Embryonic facial prominence (tissue), 1 donor: ENCODE measurements at regions not wholly inside any gene's neighbourhood (a gene's known extent, or its start where the extent isn't known, plus 50 kb on each side); places are given as distances from the start of the nearest gene placed in this dataset.

Experiments used
- DNase-seq: peaks from one replicate; pipeline ENCODE4 v3.0.0-alpha.2; 2016; ENCODE audit errors: extremely low spot score

DNA sequence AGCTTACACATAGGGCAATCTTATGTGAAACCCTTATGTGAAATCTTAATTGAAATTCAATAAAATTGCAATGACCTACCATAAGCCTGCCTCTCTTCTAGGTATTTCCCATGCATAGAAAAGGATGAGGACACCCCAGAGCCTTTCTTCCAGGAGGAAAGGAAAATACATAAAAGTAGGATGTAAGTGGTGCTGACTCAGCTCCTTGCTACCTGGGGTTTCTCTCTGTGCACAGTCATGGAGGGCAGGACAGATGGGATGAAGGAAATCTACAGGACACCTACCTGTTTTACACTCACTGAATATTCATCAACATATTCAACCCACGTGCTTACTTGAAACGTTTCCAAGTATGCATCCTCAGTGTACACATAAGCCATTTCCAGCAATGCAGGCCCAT lies 1299.2 kb upstream of the SLC10A2 start:
- no peak for DNase-seq

DNA sequence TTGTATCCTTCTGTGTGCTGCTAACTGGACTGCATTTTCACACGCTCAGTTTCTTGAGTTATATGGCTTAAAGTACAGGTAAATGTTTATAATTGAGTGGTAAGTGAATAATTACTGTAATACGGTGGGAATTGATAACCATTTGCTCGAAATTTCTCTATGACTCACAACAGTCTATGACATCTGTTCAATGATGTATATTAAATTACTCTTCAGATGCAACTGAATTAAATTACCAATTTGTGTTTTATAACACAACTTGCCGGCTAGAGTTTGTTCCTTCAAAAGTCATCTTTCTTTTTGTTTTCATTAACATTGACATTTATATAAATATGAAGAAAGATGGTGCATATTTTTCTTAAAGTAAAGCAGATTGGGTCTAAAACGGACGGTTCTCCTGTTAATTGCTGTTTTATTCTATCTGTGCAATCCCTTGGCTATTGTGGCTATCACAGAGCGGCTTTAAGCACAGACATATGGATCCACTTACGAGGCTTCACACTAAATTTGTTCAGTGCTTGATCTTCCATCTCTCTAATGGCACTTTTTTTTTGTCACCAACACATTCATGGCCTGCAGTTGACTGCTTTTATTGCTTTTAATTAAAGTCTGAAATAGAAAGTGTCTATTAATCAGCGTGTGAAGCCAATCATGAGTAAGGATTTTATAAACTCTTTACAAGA lies 1291.6 kb upstream of the SLC10A2 start:
- DNase-seq, result no peak

DNA sequence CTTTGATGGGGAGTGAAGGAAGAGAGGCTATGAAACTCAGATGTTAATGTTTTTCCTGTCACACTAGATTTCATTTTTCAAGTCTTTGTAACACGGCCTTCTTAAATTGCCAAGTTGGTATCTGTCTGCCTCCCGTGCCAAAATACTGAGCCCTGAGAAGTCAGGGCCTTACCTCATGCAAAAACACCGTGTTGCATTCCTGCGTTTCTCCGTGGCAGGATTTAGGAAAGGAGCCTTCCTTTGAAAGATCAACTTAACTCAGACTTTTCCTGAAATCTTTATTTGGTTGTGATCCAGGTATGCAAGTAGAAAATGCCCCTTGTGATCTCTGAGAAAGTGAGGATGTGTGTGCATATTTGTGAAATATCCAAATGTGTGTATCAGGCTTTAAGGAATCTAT lies 1291.0 kb upstream of the SLC10A2 start:
- DNase-seq, result no peak

DNA sequence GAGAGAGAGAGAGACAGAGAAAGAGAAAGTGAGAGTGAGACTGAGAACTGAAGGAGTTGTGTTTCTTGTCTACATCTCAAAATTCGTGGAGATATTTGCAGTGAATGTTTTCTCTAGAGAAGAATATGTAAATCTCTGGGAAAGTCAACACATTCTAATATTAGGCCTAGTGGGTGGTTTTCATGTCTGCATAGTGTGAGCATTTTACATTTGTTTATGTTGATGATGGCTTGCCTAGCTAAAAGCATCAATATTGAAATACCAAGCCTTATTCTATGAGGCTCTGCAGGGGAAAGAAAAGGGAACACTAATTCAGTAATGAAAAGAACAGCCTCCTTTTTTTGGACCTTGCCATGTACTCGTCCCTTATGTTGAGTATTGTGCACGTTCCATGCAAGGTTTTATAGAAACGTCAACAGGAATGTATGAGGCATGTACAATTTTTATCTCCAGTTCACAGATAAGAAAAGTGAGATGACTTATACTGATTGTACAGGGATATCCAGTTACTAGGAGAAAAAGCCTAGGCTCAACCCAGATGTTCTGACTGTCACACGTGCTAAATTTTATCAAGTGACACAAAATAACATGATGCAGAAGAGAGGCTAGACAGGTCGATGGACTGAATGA lies 1288.9 kb upstream of the SLC10A2 start:
- no peak for DNase-seq

DNA sequence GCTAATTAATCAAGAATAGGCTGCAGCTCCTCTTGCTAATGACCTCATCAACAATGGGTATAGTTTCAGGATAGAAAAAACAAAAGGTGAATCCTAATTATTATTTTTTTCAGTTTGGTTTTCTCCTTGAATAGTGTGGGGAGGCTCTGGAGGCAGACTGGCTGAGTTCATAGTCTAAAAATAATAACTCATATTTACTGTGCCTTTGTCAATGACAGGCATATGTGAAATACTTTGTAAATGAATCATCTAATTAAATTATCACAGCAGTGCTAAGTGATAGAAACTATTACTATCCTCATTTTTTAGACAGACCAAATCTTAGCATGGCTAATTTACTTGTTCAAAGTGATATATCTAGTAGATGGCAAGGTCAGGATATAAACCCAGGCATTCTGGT lies 1261.0 kb upstream of the SLC10A2 start:
- no peak for DNase-seq

DNA sequence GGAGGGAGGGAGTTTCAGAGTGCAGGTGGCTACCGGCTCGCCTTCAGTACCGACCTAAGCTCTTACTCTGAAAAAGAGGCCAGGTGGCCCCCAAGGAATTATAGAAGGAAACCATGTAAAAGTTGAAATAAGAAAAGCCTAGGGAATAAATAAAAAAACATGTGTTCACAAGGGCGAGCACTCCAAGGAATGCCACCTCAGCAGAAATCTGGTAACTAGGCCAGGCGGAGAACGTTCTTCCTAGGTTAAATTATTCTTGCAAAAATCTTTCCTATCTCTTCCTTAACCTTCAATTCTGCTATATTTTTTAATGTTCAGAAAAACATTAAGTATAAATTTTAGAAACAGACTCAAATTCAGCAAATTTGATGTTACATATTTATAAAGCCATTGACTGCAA lies 1260.3 kb upstream of the SLC10A2 start:
- DNase-seq, result no peak

DNA sequence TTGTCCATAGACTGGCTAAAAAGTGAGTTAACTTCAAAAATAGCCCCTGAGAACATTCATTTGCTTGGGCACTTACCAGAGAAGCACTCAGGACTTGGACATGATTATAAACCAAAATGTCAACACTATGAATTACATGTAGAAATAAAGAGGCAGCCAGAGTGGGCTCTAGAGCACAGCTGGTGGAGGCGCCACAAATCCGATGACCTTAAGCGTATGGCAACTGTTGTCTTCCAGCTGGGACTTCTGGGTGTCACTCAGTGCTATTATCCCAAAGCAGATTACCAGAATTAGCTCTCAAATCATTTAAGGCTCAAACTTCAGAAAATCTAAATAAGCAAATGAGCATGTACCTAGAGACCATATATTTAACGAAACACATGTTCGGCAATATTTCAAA lies 1255.5 kb upstream of the SLC10A2 start:
- no peak for DNase-seq

DNA sequence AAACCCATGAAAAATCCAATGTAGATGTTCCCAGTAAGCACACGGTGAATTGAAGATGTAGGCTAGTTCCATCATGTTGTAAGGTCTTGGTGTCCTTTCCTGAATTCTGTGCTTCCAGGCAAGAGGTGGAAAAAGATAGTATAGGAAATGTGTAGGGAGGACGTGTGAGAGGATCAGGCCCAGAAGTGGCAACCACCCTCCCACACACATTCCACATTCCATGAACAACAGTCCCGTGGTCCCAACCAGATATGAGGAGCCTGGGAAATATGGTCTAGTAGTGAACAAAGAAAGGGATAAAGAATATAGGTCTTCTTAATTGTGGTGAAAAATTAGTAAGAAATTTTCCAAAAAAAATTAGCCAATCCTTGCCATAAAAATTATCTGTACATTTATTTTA lies 1254.2 kb upstream of the SLC10A2 start:
- DNase-seq, result no peak

DNA sequence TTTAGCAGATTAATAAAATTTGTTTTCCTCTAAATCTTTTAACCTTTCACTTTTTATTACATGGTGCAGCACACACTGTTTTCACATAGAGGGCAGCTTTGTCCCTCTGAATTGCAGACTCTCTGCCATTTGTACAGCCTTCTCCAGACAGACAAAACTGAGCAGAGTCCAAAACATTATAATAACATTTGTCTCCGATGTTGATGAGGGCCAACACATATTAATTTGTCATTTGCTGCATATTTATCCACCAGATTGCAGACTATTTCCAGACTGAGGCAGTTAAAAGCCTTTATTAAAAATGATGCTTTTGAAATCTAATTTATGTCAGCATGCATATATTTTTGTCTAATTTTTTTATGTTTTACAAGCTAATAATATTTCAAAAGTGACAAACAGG lies 1251.9 kb upstream of the SLC10A2 start:
- peak; percentile 37 for DNase-seq

DNA sequence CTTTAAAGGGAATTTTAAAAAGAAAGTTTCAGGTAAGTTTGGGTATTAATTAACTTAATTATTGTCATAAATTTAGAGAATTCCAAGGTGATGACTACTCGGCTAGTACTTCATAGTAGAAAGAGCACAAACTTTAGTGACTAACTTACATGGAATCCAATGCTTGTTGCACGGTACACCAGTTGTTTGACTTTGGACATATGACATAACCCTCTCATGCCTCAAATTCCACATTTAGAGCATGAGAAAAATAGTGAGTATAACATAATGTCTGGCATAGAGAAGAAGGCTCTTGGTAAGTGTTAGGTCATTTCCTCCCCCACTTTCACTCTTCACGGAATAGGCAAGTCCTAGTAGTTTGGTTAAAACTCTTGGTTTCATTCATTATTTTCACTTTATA lies 1249.4 kb upstream of the SLC10A2 start:
- no peak for DNase-seq

DNA sequence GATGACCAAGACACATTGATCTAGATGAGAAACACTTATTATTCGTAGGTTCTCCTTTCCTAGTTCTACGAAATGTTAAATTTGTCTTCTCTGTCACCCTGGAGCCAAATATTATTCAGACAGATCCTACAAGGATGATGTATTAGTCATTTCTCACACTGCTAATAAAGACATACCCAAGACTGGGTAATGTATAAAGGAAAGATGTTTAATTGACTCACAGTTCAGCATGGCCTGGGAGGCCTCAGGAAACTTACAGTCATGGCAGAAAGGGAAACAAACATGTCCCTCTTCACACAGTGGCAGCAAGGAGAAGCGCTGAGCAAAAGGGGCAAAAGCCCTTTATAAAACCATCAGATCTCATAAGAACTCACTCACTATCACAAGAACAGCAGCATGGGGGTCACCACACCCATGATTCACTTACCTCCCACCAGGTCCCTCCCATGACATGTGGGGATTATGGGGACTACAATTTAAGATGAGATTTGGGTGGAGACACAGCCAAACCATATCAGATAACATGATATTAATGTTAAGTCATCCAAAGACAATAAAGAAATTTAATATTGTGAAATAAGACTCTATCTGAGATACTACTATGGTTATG lies 1248.8 kb upstream of the SLC10A2 start:
- no peak for DNase-seq

DNA sequence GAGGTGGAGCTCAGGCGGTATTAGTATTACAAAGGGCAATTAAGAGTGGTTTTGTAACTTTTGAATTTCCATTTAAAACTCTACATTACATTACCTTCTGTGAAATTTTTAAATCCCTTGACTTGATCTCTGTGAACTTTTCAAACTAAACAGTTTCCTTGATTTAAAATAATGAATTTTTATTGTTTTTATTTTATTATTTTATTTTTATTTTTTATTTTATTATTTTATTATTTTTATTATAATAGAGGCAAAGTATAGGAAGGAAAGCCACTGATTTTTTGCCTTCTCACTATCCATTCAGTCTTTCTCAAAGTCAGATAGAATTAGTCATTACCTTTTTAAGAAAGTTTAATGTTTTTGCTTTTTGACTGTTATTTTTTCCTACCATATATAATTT lies 1248.1 kb upstream of the SLC10A2 start:
- DNase-seq, result no peak

DNA sequence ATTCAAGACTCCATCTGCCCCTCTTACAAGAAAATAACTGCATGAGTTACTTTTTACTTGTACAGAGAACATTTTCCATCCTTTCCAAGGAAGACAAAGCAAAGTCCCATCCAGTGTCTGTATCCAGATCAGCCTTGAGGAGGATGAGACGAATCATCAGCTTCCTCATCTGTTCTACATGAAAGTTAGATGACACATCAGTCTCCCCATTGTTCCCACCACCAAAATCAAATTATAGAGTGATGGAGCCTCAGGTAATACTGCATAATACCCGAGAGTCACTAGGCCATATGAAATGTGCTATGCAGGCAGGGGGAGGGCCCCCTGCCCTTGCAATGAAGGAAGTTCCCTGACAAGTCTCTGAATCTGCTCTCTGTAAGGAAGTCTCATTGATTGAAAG lies 1244.6 kb upstream of the SLC10A2 start:
- no peak for DNase-seq

DNA sequence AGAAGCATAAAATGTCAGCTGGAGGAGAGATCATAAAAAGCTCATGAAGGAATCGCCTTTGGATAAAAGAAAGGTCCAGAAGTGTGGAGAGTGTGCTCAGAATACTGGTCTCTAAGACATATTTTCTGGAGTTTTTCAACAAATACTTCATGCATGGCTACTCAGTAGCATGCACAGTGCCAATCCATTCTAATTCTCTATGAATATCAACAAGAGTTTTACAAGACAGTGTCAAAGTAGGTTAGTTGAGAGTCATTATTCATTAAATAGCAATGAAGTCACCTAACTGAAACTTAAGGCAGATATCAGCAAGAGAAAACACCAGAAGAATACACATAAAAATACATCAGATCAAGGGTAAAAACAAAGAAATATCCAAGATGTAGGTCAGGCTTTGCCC lies 1243.2 kb upstream of the SLC10A2 start:
- DNase-seq, result no peak

DNA sequence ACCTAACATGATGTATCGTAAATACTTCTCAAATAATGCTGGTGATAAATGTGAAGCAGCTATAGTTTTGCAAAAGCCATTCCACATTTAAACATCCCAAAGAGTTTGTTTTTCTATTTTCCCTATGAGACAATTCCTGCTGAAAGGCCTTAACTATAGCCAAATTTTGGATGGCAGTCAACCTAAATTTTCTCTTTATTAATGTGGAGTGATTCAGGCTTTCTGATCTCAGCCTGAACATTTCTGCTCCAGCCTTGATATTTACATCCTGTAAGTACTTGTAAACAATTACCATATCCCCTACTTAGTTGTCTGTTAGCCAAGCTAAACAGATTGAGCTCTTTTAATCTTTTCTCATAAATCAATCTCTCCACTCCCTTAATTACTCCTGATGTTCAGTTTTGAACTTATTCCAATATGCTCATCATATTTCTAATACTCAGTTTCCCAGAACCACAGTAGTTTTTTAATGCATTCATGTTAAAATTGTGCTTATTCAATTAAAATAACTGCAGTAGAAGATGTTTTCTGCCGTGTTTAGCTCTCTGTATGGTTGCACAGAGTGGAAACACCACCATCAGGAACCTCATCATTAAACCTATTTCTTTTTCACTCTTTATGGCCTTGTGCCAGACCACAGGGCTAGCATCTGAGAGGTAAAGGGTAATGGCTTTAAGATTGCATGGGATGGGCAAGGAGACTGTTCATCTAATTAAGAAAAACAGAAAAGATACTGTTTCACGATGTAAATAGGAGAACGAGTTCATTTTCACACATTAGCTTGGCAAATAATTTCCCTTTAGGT lies 1235.2 kb upstream of the SLC10A2 start:
- DNase-seq, result peak; percentile 36

DNA sequence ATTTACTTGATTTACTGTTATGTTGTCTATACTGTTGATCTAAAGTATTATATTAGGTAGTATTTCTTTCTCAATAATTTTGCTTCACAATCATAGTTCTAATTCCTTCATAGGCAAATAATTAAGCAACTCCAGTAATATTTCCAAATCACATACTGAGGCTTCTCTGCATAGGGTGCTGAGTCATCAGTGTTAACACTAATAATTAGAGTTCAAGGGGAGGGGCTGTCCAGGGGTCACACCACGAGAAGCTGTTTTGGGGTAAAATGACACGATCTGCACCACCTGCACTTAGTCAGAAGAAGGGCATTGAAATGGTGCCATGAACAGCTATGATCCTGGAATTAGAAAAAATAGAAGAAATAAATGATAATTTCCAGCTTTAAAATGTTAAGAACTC lies 1230.9 kb upstream of the SLC10A2 start:
- no peak for DNase-seq

DNA sequence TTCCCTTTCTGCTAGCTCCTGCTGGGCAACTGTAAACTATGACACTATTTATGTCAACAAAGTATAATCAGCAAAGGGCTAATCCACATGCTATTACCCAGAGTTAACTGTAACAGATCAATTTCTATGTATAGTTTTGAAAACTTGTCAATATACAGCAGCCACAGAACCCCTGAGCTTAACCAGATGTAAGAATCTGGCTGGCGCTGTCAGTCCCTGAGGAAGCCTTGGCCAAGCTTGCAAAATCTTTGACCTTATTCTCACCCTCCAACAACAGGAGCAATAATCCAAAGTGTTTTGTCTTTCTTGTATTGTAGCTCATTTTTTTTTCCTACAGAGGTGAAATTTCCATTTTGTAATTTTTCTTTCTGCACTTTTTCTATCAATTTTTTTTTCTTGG lies 1230.1 kb upstream of the SLC10A2 start:
- DNase-seq, result no peak

DNA sequence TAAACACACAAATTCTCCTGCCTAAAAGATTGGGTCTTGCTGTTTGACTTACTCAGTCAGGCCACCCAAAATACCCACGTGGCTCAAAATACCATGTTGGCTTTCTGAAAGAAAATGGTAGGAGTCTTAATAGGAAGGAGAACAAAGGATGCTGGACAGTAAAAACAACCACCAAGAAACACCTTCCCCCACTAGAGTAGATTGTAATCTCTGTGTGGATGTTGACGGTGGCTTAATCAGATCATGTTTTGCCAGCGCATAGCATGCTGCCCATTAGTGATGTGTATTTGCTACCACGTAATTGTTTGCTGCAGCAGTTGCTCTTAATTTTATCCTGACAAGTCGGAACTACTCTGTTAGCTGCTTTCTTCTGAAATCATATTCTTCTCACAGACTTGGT lies 1229.3 kb upstream of the SLC10A2 start:
- no peak for DNase-seq

DNA sequence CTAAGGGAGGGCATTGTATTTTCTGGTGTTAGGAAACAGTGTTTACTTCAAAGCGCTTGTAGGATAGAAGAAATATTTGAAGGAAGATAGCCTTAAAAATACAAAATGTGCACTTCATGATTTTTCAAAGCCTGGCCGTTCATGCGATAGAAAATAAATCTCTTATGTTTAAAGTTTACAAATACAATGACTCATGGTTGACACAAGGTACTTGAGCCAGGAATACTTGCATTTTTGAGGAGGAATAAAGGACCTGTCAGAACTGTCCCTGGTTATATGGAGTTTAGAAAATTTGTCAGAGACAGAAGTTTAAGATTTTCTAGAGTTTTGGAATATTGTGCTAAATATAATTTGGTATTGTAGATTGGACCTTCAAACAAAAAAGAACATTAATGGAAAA lies 1223.2 kb upstream of the SLC10A2 start:
- no peak for DNase-seq

DNA sequence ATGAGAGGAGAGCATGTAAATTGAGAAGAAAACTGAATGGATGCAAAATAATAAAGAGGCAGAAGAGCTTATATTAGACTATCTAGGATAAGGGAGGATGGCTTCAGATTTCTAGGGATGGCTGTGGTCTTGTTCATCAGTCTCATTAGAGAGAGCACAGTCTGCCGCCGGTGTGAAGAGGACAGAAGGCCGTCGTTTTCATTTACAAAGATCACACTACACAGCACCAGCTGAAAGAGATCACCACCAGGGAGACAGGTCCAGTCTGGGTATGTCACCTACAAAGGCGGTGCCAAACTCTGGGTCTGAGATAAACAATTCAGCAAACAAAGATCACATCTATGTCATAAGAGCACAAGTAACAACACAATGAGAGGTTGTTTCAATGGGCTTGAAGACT lies 1222.3 kb upstream of the SLC10A2 start:
- no peak for DNase-seq

DNA sequence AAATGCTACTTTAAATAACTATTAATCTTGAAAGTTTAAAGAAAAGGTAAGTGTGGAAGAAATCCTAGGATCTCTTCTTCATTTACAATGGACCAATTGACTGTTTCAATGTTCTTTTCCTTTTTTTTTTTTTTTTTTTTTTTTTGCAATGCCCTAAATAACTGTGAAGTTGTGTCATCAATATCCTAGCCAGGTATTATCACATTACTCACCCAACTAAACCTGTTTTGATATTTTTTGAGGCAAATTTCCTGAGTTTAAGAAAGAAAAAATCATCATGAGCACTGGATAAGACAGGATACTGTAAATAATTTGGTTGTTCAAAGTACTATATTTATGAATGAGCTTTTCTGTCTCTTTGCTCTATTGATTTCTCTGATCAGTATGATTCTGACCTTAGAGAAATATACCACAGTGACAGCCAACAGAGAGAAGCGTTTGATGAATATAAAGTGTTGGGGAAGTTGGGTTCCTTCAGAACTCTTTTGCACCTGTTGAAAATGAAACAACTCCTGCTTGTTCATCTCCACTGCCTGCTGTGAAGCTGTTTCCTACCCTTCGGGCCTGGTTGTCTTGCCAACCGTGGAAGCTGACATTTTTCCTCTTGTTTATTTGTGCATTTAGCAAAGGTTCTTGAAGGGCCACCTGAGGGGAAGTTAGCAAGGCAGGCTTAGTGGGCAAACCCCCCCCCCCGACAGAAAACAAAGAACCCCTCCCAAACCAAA lies 1220.5 kb upstream of the SLC10A2 start:
- DNase-seq, result no peak

DNA sequence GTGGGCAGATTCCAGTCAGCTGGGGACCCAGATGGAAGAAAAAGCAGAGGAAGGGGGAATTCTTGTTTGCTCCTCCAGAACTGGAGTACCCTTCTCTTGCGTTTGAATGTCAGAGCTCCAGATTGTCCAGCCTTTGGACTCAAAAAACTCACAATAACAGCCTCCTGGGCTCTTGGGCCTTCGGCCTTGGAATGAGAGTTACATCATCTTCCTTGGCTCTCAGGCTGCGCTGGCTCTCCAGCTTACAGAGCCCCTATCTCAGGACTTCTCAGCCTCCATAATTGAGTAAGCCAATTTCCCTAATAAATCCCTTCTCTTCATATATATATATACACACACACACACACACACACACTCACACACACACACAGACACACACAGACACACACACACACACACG lies 1215.7 kb upstream of the SLC10A2 start:
- no peak for DNase-seq
